ENCODE measurements at regions not wholly inside any gene's neighbourhood (a gene's known extent, or its start where the extent isn't known, plus 50 kb on each side); places are given as distances from the start of the nearest gene placed in this dataset.

DNA sequence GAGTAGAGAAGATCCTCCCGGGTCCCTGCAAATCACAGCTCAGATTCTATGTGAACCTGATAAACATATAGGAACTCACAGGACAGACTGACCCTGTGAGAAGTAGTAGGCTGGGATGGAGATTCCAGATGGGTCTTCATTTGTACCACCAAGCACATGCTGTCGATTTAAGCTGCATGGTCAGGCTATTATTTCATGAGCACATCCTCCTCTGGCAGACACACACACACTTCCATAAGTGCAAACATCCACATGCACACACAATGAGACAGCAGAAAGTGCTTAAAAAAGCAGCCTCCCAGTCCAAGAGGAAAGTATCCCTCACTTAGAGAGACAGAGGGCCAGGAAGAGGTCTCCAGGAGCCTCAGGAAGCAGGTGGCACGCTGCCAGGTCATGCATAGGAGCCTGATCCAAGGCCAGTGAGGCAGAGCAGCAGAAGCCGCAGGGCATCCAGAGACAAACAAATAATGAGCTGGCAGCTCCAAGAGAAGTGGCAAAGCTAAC, 131.8 kb downstream of the UNC5CL start:
- DNase-seq: no peak

- no peak for DNase-seq
Observed at GRCh38 chr6:40906759-40907158, 132.3 kb downstream of the UNC5CL start.

DNA sequence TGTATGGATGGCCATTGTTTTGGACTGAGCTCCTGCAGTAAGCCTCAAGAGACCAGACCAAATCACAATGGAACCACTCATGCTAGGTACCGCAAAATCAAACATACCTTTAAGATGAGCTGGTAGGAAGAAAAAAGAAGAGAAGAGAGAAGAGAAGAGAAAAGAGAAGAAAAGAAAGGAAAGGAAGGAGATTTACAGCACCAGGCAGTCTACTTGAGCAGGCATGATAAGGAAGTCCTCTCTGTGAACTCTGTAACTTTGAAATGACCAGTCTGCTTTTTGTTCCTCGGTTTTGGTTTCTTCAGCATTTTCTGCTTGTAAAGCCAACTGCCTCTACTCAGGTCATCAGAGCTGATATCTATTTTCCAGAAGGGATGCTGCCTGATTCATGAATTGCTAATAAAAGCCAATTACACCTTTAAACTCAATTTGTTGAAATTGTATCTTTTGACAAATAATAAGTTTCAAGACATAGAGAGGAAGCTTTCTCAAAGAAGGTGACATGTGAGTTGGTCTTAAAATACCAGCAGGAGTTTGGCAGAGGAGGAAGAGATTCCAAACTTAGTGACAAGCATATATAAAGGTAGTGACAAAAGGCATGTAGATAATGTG, 134.3 kb downstream of the UNC5CL start:
- no peak for DNase-seq

GRCh38 chr6:40903456-40903855, 135.6 kb downstream of the UNC5CL start:
- DNase-seq: no peak

DNA sequence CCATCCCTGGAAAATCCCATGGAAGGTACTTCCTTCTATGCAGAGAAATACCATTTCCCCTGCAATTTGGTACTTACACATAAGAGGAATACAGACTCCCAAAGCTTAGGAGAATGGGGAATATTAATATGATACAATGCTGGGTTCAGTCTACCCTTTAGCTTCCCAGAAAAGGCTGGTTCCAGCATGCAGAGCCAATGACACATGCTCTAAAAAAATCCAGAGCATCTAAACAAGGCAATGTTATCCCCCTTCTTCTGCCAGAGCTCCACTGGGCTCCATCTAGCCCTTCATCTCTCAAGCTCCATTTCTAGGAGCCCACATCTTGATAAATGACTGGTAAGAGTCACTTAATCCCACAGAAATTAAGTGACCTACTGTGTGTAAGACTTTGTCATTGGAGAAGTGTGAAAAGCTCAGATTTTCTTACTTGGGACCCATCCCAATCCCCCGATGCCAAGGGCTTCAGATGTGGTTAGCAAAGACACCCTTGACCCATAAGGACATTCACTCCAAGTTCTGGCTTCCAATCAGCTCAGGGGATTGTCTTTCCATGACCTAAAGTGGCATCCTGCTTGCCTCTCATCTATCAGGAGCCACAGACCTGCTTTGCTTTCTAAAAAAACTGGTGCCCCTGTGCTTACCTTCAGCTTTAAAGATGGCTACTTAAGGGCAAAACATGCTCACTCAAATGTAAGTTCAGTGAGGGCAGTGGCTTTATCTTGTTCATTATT, 137.5 kb downstream of the UNC5CL start:
- no peak for DNase-seq

- DNase-seq: no peak
Observed at GRCh38 chr6:40900791-40901190, 138.2 kb downstream of the UNC5CL start.

GRCh38 chr6:40899684-40900155, 139.3 kb downstream of the UNC5CL start:
- no peak for DNase-seq

DNA sequence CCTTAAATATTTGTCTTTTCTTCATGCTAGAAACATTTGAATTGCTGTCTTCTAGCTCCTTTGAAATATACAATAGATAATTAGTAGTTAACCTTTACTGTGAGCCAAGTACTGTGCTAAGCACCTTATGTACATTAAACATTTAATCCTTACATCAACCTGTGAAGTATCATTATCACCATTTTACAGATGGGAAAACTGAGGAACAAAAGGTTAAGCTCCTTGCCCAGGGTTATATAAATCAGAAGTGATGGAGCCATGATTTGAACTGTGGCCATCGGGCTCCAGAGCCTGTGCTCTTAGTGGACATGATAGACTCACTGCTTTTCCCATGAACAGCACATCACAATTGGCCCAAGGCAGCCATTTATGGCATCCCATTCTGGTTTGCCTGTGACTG, 140.9 kb downstream of the UNC5CL start:
- DNase-seq: no peak

GRCh38 chr6:40897390-40898003, 141.5 kb downstream of the UNC5CL start:
- no peak for DNase-seq

- no peak for DNase-seq
Observed at GRCh38 chr6:40896696-40897095, 142.3 kb downstream of the UNC5CL start.

GRCh38 chr6:40894962-40895799, 143.8 kb downstream of the UNC5CL start:
- DNase-seq: no peak

DNA sequence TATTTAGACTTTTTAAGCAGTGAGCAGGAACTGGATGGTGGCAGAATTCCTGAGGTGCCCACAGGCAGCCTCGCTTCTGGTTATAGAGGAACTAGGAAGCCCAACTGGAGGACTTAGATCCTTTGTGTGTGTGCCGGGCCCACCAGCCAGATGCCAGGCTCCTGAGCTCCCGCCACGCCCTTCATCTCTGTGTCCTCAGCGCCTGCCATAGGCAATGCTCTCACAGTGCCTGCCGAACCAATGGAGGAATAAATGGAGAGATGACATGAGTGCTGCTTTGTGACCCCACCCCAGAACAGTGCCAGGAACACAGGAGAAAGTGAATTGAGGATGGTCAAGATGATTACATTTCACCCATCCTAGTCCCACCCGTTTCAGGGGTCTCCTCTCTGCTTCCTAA, 146.0 kb downstream of the UNC5CL start:
- no peak for DNase-seq

GRCh38 chr6:40892223-40892622, 146.8 kb downstream of the UNC5CL start:
- no peak for DNase-seq

- DNase-seq: no peak
Observed at GRCh38 chr6:40891686-40892085, 147.3 kb downstream of the UNC5CL start.

GRCh38 chr6:40891131-40891530, 147.9 kb downstream of the UNC5CL start:
- no peak for DNase-seq

DNA sequence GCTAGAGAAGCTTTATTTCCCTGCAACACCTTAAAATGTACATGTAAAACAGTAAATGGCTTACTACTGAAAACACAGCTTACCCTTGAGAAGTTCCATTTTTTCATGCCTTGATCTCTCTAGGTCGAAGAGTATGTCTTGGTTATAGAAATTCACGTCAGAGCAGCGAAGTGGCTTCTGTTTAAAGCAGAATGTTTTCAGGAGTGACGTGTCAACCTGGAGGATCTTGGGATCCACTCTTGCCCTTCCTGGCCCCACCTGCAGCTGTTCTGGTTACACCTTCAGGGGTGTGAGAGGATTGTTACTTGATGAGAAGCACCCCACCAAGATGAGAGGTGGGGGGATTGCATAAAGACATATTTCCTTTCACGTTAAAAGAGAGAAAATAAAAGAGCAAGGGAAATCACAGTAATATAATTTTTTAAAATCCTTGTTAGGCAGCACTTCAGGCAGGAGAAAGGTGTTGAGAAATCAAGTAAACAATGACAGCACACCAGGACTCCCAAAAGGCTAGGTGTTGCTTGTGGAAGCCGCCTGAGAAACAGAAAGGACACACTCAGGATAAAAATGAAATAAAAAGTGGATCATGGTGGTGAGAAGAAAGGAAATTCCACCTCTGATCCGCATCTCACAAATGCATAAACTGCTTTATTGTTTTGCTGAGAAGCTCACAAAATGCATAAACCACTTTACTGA, 149.7 kb downstream of the UNC5CL start:
- DNase-seq: no peak

DNA sequence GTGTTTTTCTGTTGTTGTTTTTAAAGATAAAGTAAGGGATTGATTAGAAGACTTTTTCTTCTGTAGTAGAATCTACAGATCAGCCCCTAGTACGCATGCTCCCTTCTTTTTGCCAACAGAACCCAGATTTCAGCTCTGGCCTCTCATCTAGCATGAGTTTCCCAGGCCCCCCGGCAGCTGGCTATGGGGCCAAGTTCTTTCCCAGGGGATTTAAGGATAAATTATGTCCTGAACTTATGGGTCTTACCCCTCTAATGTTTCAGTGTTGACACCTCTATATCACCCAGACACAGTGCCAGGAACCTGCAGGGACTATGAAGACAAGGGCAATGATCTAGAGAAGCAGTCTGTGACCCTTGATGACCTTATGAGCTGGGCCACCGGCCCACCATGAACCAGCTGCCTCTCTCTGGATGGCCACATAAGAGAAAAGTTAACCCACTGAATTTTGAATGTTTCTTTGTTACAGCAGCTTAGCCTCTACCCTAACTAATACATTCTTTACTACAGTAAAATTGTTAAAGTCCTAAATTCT, 150.5 kb downstream of the UNC5CL start:
- no peak for DNase-seq

DNA sequence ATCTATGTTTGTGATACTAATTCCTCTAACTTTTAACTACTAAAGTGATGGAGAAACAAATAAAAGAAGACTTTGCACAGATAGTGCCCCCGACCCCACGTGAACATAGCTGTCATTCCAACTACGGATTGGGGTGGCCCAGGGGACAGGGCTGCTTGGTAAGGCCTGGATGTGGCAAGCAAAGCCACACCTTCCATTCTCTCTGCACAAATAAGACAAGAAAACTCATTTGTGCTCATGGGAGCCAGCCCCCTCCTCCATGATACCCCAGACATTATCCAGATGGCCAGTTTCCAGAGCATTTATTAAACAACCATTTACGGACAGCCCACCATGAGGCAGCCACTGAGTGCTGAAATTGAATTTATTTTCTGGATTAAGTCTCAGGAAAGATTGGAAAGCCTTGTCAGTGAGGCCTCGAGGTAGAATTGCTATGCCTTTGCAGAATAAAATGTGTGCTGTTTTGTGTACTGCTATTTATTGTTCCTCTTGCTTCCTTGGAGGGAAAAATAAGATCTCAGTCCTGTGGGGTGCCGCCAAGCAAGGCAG, 151.2 kb downstream of the UNC5CL start:
- no peak for DNase-seq

DNA sequence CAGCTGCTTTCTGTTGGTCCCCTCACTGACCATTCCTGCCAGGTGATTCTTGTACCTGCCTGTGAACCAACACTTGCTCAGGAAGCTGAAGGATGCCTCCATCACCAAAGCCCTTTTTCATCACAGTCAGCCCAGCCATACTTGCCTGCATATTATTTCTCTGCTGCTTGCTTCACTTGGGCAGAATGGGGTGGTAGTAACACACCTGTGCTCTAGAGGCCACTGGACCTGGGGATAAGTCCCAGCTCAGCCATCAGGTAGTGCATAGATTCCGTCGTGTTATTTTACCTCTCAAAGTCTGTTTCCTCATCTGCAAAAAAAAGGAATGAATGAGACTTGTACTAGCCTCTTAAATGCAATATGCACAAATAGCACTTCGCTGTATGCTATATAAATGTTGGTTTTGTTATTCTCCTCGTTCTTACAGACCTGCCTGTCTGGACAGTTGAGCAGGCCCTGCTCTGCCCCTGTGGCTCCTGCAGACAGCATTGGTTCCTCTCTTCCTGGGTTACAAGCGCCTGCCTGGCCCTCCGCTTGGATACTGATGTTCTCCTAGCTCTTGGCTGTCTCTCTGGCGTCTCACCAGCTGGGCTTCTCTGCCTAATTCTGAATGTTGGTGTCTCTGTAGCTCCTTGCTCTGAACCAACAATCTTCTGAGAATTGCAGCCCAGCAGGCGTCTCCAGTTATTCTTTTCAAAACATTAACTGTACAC, 151.8 kb downstream of the UNC5CL start:
- no peak for DNase-seq

- DNase-seq: no peak
Observed at GRCh38 chr6:40885139-40885774, 153.8 kb downstream of the UNC5CL start.

Data from CD4-positive, alpha-beta T cell treated with Interleukin-15 for 1 hour (primary cell).